CD4-positive, alpha-beta T cell treated with Interleukin-17A for 4 hours (primary cell): ENCODE measurements at regions not wholly inside any gene's neighbourhood (a gene's known extent, or its start where the extent isn't known, plus 50 kb on each side); places are given as distances from the start of the nearest gene placed in this dataset.
"Not testable (repeated sequence)": the region's sequence is repeated elsewhere in the genome, so short reads cannot be mapped to it uniquely, and the experiment has no call there.

Source experiments
- DNase-seq: peaks from one replicate; pipeline ENCODE4 v3.0.0-alpha.2; 2020; ENCODE audit warnings: mixed read lengths

- no peak for DNase-seq
These were observed 636.0 kb upstream of the TBL1XR1 start for GRCh38 chr3:177833332-177833731.

DNA sequence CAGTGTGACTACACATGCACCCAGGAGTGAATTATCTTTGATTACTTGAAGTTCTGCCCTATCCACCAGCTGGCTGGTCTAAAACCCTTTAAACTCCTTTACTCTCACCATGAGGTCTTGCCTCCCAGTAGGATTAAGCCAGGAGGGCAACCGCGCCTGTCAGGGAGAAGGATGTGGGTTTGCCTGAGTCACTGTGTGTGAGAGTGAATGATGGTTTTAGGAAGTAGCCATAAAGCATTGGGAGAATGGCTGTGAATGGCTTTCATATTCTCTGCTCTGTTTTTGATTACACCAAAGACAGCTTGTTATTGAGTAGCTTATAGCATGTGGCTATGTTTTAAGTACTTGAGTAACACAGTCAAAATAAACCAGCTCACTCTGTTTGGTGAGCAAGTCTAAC lies 637.7 kb upstream of the TBL1XR1 start:
- DNase-seq: no peak

DNA sequence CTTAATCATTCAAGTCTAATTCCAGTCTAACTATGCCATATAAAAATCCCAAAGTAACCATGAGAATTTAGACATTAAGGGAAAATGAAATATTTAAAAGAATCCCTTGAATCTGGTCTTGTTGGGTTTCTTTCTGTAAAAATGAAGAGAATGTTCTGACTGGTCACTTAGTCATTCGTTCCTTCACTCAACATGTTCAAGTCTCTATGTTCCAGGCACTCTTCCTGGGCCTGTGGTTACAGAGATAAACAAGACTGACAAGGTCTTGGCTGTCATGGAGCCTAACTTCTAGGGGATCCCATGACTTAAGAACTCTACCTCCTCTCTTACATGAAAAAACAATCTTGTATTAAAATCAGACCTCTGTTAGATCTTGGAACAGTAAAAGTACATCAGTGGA lies 638.6 kb upstream of the TBL1XR1 start:
- DNase-seq: no peak

GRCh38 chr3:177836671-177837070 lies 639.4 kb upstream of the TBL1XR1 start:
- DNase-seq: no peak

- DNase-seq: no peak
These were observed 640.8 kb upstream of the TBL1XR1 start for GRCh38 chr3:177837951-177838655.

- DNase-seq: no peak
These were observed 641.6 kb upstream of the TBL1XR1 start for GRCh38 chr3:177838766-177839350.

- DNase-seq: no peak
These were observed 645.0 kb upstream of the TBL1XR1 start for GRCh38 chr3:177842302-177842701.

DNA sequence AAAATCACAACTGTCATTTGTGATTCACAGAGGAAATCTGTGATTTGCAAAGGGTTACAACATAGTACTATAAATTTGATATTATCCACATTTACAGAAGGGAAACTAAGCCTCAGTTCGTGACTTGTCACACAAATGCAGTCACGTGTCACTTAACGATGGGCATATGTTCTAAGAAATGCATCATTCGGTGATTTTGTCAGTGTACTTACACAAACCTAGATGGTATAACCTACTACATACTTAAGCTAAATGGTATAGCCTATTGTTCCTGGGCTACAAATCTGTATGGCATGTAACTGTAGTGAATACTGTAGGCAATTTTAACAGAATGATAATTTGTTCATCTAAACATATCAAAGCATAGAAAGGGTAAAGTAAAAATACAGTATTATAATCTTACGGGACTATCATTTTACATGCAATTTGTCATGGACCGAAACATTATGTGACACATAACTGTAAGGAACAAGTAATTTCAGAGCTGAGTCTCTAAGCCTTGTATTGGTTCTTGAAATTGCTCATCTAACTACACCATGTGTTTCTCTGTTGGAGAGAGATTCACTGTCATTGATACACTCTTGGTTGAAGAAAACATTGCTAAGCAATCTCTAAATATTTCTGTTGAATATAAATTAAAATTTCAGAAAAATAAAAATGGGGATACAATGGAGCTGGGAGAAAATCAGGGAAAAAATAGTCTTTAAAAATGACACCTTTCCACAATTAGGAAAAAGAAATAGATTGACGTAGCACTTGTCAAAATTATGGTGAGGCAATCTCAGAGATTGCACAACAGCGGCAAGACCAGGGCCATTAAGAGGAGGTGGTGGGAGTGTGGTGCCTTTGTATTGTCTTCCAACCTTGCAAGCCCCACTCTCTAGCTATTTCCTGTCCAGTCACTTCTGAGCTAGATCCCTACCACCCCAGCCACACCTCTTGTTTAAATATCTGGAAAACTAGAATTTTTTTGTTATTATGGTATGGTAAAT lies 645.8 kb upstream of the TBL1XR1 start:
- DNase-seq: no peak

- DNase-seq: no peak
These were observed 654.9 kb upstream of the TBL1XR1 start for GRCh38 chr3:177852001-177852807.

- DNase-seq: no peak
These were observed 657.7 kb upstream of the TBL1XR1 start for GRCh38 chr3:177855021-177855420.

- no peak for DNase-seq
These were observed 662.9 kb upstream of the TBL1XR1 start for GRCh38 chr3:177860184-177860583.

- no peak for DNase-seq
These were observed 665.7 kb upstream of the TBL1XR1 start for GRCh38 chr3:177862962-177863491.

DNA sequence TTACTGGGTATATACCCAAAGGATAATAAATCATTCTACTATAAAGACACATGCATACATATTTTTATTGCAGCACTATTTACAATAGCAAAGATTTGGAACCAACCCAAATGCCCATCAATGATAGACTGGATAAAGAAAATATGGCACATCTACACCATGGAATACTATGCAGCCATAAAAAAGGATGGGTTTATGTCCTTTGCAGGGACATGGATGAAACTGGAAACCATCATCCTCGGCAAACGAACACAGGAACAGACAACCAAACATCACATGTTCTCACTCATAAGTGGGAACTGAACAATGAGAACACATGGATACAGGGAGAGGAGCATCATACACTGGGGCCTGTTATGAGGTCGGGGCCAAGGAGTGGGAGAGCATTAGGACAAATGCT lies 665.0 kb upstream of the KCNMB2 start:
- not testable (repeated sequence) for DNase-seq

GRCh38 chr3:177878192-177878591 lies 658.0 kb upstream of the KCNMB2 start:
- no peak for DNase-seq

DNA sequence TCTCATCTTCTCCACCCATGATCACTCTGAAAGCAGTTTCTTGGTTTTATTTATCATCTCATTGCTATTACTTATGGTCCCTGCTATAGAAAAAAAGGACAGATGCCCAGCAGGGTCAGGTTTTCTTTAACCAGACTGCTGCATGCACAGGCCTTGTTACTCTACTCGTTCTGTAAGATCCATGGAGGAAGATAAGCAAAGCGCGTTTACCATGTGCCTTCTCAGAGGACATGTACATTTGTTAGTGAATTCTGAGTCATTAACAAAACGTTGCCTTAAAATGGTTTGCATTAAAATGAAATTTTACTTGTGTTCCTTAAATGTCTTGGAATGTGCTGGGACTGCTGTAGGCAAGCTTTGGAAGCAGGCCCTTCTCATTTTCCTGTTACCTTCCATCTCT lies 657.3 kb upstream of the KCNMB2 start:
- no peak for DNase-seq

GRCh38 chr3:177881351-177881750 lies 654.9 kb upstream of the KCNMB2 start:
- DNase-seq: no peak

DNA sequence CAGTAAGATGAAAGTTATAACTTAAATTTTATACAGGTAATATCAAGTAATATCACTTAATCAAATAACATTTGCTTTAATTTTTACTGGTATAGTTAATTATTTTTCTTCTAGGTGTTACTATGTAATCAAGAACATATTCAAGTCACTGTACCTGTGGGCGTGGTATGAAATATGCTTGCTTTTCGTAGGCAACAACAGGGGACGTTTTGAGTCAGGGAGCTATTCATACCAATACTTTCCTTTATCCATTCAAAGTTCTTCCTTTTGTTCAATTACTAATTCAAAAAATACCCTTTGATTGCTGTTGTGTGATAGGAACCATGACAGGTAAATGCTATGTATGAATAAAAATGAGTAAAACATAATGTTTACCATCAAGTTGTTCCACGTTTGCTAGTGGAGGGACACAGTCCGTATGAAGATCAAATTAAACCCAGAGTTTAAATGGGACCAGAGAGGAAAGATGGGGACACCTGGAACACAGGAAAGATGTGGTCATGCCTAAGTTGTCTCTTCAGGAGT lies 654.0 kb upstream of the KCNMB2 start:
- DNase-seq: no peak

GRCh38 chr3:177883091-177883490 lies 653.1 kb upstream of the KCNMB2 start:
- DNase-seq: no peak

DNA sequence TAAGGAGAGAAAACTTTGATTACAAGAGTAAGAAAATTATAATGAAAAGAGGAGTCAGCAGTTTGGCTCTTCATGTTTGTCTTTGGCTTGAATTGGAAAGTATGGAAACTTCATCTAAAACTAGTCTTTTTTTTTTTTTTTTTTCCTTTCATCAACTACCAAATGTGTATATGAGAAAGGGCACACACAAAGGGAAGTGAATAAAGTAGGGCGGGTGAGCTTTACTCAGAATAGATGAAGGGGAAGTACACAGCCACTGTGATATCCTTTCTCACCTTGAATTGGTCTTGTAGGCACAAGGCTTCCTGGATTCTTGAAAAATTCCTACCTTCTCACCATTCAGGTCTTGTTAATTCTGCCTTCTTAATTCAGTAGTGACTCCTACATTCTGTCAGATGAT lies 652.3 kb upstream of the KCNMB2 start:
- DNase-seq: no peak

- no peak for DNase-seq
These were observed 651.2 kb upstream of the KCNMB2 start for GRCh38 chr3:177885063-177885462.

- DNase-seq: no peak
These were observed 649.7 kb upstream of the KCNMB2 start for GRCh38 chr3:177886501-177886900.

GRCh38 chr3:177887475-177887874 lies 648.8 kb upstream of the KCNMB2 start:
- DNase-seq: no peak
